Psoas muscle (tissue), 7 donors: ENCODE measurements at regions not wholly inside any gene's neighbourhood (a gene's known extent, or its start where the extent isn't known, plus 50 kb on each side); places are given as distances from the start of the nearest gene placed in this dataset.

Experiments used
- ATAC-seq, 4 donors: fragments of 200-7000 bp; cut with Tn5 transposase; one replicate each; pipeline ENCODE4 v1.9.1; 2020; ENCODE audit warnings: moderate library complexity in 3 of 4, mild to moderate bottlenecking in 2 of 4
- DNase-seq, 2 donors: peaks; one replicate each; pipeline ENCODE4 v3.0.0-alpha.2; 2020
- H3K27ac ChIP-seq: fragments of 200-600 bp; one replicate; pipeline ENCODE4 v1.8.0; 2022
- H3K27me3 ChIP-seq, 3 donors: fragments of 200-600 bp in 1 of 3; one replicate each; pipeline versions ENCODE4 v1.6.1 to v1.8.0; 2013 to 2022; ENCODE audit warnings: low read length in 2 of 3, mild to moderate bottlenecking in 2 of 3, moderate library complexity in 1 of 3; ENCODE audit not compliant: insufficient read depth in 3 of 3
- H3K36me3 ChIP-seq, 2 donors: fragments of 200-600 bp in 1 of 2; one replicate each; pipeline versions ENCODE4 v1.6.1 to v1.8.0; 2013 to 2022; ENCODE audit warnings: low read depth in 1 of 2, mild to moderate bottlenecking in 1 of 2, moderate library complexity in 1 of 2; ENCODE audit not compliant: insufficient read depth in 1 of 2
- H3K4me1 ChIP-seq: fragments of 200-600 bp; one replicate; pipeline ENCODE4 v1.8.0; 2022
- H3K4me3 ChIP-seq: fragments of 200-600 bp; one replicate; pipeline ENCODE4 v1.8.0; 2022; ENCODE audit warnings: mild to moderate bottlenecking
- H3K9me3 ChIP-seq: fragments of 200-600 bp; one replicate; pipeline ENCODE4 v1.8.0; 2022
- CTCF ChIP-seq: fragments of 200-600 bp; IDR thresholded peaks from one replicate; pipeline ENCODE4 v1.8.0; 2022; ENCODE audit warnings: antibody characterized with exemption
- WGBS, 3 donors: extraction: QIAGEN DNeasy Blood & Tissue Kit; methylation state at CpG; one replicate each; pipeline versions ENCODE4 v1.1.6 to v1.1.7; 2013; 5-methylcytosine and 5-hydroxymethylcytosine counted together
- intact Hi-C, 2 donors: fragments of 100-400 bp; cut with DNase I; formaldehyde crosslinking; loops; one replicate each; pipeline versions ENCODE4 v1.11.0 to v1.14.2; 2022
- donor health status: healthy with polysubstance abuse.
- donor health status: DM: no; HTN: no; CAD: no; lungs with moderate emphysema.
- donor health status: Bipolar disorder and iron deficiency.
- donor health status: healthy.
- donor health status: DM: yes; HTN: yes; CAD: no.
- donor health status: DM: no; HTN: no; CAD: no.
- donor health status: DM: yes; HTN: yes; CAD: no.

DNA sequence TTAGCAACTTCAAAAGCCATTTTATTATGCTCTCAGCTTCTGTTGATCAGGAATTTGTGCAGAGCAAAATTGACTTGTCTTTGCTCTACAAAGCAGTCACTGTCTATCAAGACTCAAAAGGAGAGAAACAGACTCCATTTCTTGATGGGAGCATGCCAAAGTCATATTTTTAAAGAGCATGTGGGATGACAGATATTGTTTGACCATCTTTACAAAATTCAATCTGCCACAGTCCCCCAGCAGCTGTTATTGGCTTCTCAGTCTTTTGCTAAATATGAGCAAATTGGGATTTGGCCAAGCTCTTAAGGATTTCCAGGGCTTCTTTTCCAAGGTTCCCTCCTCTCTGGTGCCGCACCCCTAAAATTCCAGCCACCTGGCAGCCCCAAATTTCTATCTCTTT is 67.9 kb downstream of the TEX51 start:
- Histone ChIP-seq H3K27me3 (no peaks in the 10 kb centered on the region), H3K4me3 (no peak overlapping the region), H3K36me3 (no peaks in the 10 kb centered on the region), H3K27ac (no peak overlapping the region), H3K4me1 (no peaks in the 10 kb centered on the region), H3K9me3 (no peaks in the 10 kb centered on the region)
- no peak for TF ChIP-seq CTCF
- intact Hi-C loops: no loop called here
- WGBS, 3 donors: 47 to 56% (median 52%) methylated on average over 1 of the region's 1 CpG
- no peak for ATAC-seq
- no peak for DNase-seq

GRCh38 chr2:126970583-126970982 is 71.9 kb downstream of the TEX51 start:
- no peaks in the 10 kb centered on the region for H3K27me3 ChIP-seq
- no peaks in the 10 kb centered on the region for H3K9me3 ChIP-seq
- ATAC-seq (no peak), DNase-seq (no peak)
- intact Hi-C loops: loop anchor here in 1 of 2 donors (5.0 kb wide), 2 partner anchors 72 to 328 kb away; no protein-coding TSS in a partner anchor
- H3K4me3 ChIP-seq: no peak overlapping the region
- H3K4me1 ChIP-seq: peaks cover 5% of the 10 kb centered on the region
- H3K36me3 ChIP-seq: no peaks in the 10 kb centered on the region
- WGBS, 3 donors: 48 to 62% (median 49%) methylated on average over 3 of the region's 3 CpGs
- no peak for TF ChIP-seq CTCF
- H3K27ac ChIP-seq: no peak overlapping the region

DNA sequence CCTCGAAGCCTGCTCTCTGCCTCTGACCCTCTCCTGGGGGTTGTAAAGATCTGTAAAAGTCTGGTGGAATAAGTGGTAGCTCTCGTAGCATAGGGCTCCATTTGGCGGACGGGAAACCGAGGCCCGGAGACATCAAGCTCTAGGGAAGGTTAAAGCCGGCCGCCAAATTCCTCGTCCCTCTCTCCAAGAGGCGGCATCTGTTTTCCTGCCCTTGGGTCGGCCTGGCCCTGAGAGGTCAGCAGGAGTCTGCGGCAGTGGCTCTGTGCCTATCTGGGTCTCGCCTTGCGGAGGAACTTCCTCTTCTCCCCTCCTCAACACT is 72.4 kb downstream of the TEX51 start:
- Histone ChIP-seq H3K27me3 (no peaks in the 10 kb centered on the region), H3K9me3 (no peaks in the 10 kb centered on the region), H3K36me3 (no peaks in the 10 kb centered on the region), H3K27ac (no peak overlapping the region), H3K4me3 (peak overlapping the region; percentile 62), H3K4me1 (peaks cover 5% of the 10 kb centered on the region)
- ATAC-seq (no peak), DNase-seq (no peak)
- intact Hi-C loops: loop anchor here in 1 of 2 donors (5.0 kb wide), 2 partner anchors 71 to 329 kb away; no protein-coding TSS in a partner anchor
- WGBS, 3 donors: 58 to 81% (median 68%) methylated on average over 14 of the region's 14 CpGs
- TF ChIP-seq CTCF: no peak

DNA sequence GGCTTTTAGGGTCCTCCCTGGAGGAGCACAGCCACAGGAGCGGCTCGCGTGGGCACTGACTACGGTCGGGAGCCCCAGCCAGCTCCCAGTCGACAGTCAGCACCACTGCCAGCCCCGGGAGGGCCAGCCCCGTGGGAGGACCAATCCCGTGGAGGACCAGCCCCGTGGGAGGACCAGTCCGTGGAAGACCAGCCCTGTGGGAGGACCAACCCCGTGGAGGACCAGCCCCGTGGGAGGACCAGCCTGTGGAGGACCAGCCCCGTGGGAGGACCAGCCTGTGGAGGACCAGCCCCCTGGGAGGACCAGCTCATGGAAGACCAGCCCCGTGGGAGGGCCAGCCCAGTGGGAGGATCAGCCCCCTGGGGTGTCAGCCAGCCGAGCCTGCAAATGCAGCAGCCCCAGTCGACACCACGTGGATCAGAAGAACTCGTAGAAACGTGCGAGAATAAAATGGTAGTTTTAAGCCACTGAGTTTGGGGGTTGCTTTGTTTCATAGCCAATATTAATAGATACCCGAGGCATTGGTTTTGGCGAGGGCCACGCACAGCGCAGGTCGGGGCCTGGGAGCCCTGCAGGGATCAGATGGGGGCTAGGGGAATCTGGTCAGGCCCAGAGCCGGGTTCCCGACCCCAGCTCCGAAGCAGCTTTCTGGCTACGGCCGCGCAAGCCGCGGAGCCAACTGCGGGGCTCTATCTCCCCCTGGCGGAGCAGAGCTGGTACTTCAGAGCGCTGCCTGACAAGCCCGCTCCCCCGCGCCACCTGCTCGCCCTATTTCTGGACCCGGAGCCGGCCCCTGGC is 73.0 kb downstream of the TEX51 start:
- intact Hi-C loops: loop anchor here in 1 of 2 donors (5.0 kb wide), 2 partner anchors 71 to 329 kb away; no protein-coding TSS in a partner anchor
- ATAC-seq: peak; percentile 92 to 97 (median 95)
- H3K4me1 ChIP-seq: peaks cover 5% of the 10 kb centered on the region
- no peaks in the 10 kb centered on the region for H3K36me3 ChIP-seq
- TF ChIP-seq CTCF: peak; percentile 99
- H3K4me3 ChIP-seq: peak overlapping the region; percentile 62
- peak; percentile 78 to 87 for DNase-seq
- H3K9me3 ChIP-seq: no peaks in the 10 kb centered on the region
- 4 to 12% (median 5%) methylated on average over 36 to 42 of the region's 43 CpGs for WGBS, 3 donors
- no peaks in the 10 kb centered on the region for H3K27me3 ChIP-seq
- peak overlapping the region; percentile 32 for H3K27ac ChIP-seq
